ENCODE measurements at regions not wholly inside any gene's neighbourhood (a gene's known extent, or its start where the extent isn't known, plus 50 kb on each side); places are given as distances from the start of the nearest gene placed in this dataset.

- Histone ChIP-seq H3F3A (replicated peaks; ENCODE audit: low read depth) (no peaks in the 10 kb centered on the region), H3K4me2 (no peak overlapping the region), H3K27me3 (ENCODE audit: insufficient read depth) (no peaks in the 10 kb centered on the region), H3K79me2 (replicated peaks; ENCODE audit: insufficient read depth) (no peaks in the 10 kb centered on the region), H3K4me3 (no peak overlapping the region), H3K4me1 (ENCODE audit: insufficient read depth) (peaks cover 6% of the 10 kb centered on the region; the same call in 1 of the 2 replicates), H3K9me2 (ENCODE audit: insufficient read depth) (peaks cover 15% of the 10 kb centered on the region), H3K36me3 (ENCODE audit: insufficient read depth) (no peaks in the 10 kb centered on the region), H3K27ac (ENCODE audit: low read depth) (no peak overlapping the region), H4K20me1 (replicated peaks; ENCODE audit: insufficient read depth) (no peaks in the 10 kb centered on the region), H2AFZ (no peak overlapping the region)
- Mint-ChIP-seq H3K9me3 (no peaks in the 10 kb centered on the region), H3K36me3 (ENCODE audit: low read depth) (no peaks in the 10 kb centered on the region; the same call in 1 of the 3 replicates), H3K4me3 (no peak overlapping the region), H3K4me1 (peaks cover 4% of the 10 kb centered on the region; the same call in 2 of the 3 replicates), H3K27ac (no peak overlapping the region), H3K27me3 (ENCODE audit: insufficient read depth, low read depth, poor library complexity) (peaks cover 3% of the 10 kb centered on the region)
- DNase-seq (ENCODE audit: low spot score) (no peak), ATAC-seq (no peak)
- TF ChIP-seq EZH2phosphoT487 (IDR thresholded peaks at IDR 0.05; ENCODE audit: unreplicated experiment) (no peak), ZNF331 (CRISPR knock-in tag; IDR thresholded peaks at IDR 0.05; ENCODE audit: low read depth) (no peak), REST (IDR thresholded peaks at IDR 0.05; ENCODE audit: unreplicated experiment) (no peak), NANOG (IDR thresholded peaks at IDR 0.05; ENCODE audit: borderline replicate concordance) (no peak), ZNF114 (CRISPR knock-in tag; IDR thresholded peaks at IDR 0.05) (no peak), CREB1 (CRISPR knock-in tag; IDR thresholded peaks at IDR 0.05; ENCODE audit: low read depth) (no peak)
These were observed 595.7 kb upstream of the ARID1B start for GRCh38 chr6:156181506-156181905.

- H2AFZ ChIP-seq, result peak overlapping the region; percentile 1; the same call in 1 of the 2 replicates
- H3K9me2 ChIP-seq (ENCODE audit: insufficient read depth), result peaks cover 11% of the 10 kb centered on the region
- H3K27ac ChIP-seq (ENCODE audit: low read depth), result no peak overlapping the region
- peaks cover 3% of the 10 kb centered on the region for H3K27me3 Mint-ChIP-seq (ENCODE audit: insufficient read depth, low read depth, poor library complexity)
- H3K27ac Mint-ChIP-seq, result peak overlapping the region; percentile 76; the same call in 1 of the 2 replicates
- peaks cover 11% of the 10 kb centered on the region for H3K4me1 Mint-ChIP-seq
- no peak overlapping the region for H3K4me3 Mint-ChIP-seq
- H3K79me2 ChIP-seq (replicated peaks; ENCODE audit: insufficient read depth), result no peaks in the 10 kb centered on the region
- no peaks in the 10 kb centered on the region for H3F3A ChIP-seq (replicated peaks; ENCODE audit: low read depth)
- ATAC-seq, result peak; percentile 98
- H3K4me1 ChIP-seq (ENCODE audit: insufficient read depth), result peaks cover 12% of the 10 kb centered on the region; the same call in 1 of the 2 replicates
- peaks cover 12% of the 10 kb centered on the region; the same call in 2 of the 3 replicates for H3K36me3 Mint-ChIP-seq (ENCODE audit: low read depth)
- peak; percentile 82 for DNase-seq (ENCODE audit: low spot score)
- H3K4me2 ChIP-seq, result no peak overlapping the region
- H4K20me1 ChIP-seq (replicated peaks; ENCODE audit: insufficient read depth), result no peaks in the 10 kb centered on the region
- no peaks in the 10 kb centered on the region for H3K27me3 ChIP-seq (ENCODE audit: insufficient read depth)
- H3K9me3 Mint-ChIP-seq, result peaks cover 5% of the 10 kb centered on the region; the same call in 2 of the 3 replicates
- no peaks in the 10 kb centered on the region for H3K36me3 ChIP-seq (ENCODE audit: insufficient read depth)
- no peak overlapping the region for H3K4me3 ChIP-seq
- no peak for TF ChIP-seq STAT1 (IDR thresholded peaks at IDR 0.05; ENCODE audit: unreplicated experiment)
- peak; percentile 82 for TF ChIP-seq ZNF462 (CRISPR knock-in tag; IDR thresholded peaks at IDR 0.05)
- TF ChIP-seq ZNF114 (CRISPR knock-in tag; IDR thresholded peaks at IDR 0.05), result no peak
- TF ChIP-seq JUNB (IDR thresholded peaks at IDR 0.05; ENCODE audit: unreplicated experiment), result no peak
- TF ChIP-seq NANOG (IDR thresholded peaks at IDR 0.05; ENCODE audit: borderline replicate concordance), result peak; percentile 92
These were observed 601.2 kb upstream of the ARID1B start for GRCh38 chr6:156175971-156176421.

Data from GM23338 (cell line).